KMS-11 (cell line): ENCODE measurements at regions not wholly inside any gene's neighbourhood (a gene's known extent, or its start where the extent isn't known, plus 50 kb on each side); places are given as distances from the start of the nearest gene placed in this dataset.
"Not testable (repeated sequence)": the region's sequence is repeated elsewhere in the genome, so short reads cannot be mapped to it uniquely, and the experiment has no call there.

ENCODE experiments used
- H2AFZ ChIP-seq: fragments of 200-600 bp; sonication (generic); 2 replicates; pipeline ENCODE4 v1.6.1; 2016; ENCODE audit warnings: antibody characterized with exemption, mixed run types, low read depth
- H3K27ac ChIP-seq: fragments of 200-600 bp; sonication (generic); 2 replicates; pipeline ENCODE4 v1.6.1; 2016; ENCODE audit warnings: mild to moderate bottlenecking, mixed run types
- H3K27me3 ChIP-seq: fragments of 200-600 bp; sonication (generic); 2 replicates; pipeline ENCODE4 v1.6.1; 2017; ENCODE audit warnings: mild to moderate bottlenecking, low read depth, mixed run types, moderate library complexity; ENCODE audit not compliant: insufficient read depth
- H3K36me3 ChIP-seq: fragments of 200-600 bp; sonication (generic); 2 replicates; pipeline ENCODE4 v1.6.1; 2017; ENCODE audit warnings: mild to moderate bottlenecking, mixed run types; ENCODE audit not compliant: insufficient read depth
- H3K4me1 ChIP-seq: fragments of 200-600 bp; sonication (generic); 2 replicates; pipeline ENCODE4 v1.6.1; 2016; ENCODE audit warnings: mild to moderate bottlenecking, low read depth, mixed run types; ENCODE audit not compliant: poor library complexity, severe bottlenecking
- H3K4me2 ChIP-seq: fragments of 200-600 bp; sonication (generic); 2 replicates; pipeline ENCODE4 v1.7.0; 2016; ENCODE audit warnings: mild to moderate bottlenecking, mixed run types
- H3K4me3 ChIP-seq: fragments of 200-600 bp; sonication (generic); IDR thresholded peaks from 2 replicates; pipeline ENCODE4 v1.6.1; 2017; ENCODE audit warnings: low read depth, low read length, mixed read lengths; ENCODE audit not compliant: insufficient read depth
- H3K79me2 ChIP-seq: fragments of 200-600 bp; sonication (generic); 2 replicates; pipeline ENCODE4 v1.6.1; 2016; ENCODE audit warnings: low read depth, mixed run types; ENCODE audit not compliant: insufficient read depth
- H3K9ac ChIP-seq: fragments of 200-600 bp; sonication (generic); 2 replicates; pipeline ENCODE4 v1.6.1; 2016; ENCODE audit warnings: mild to moderate bottlenecking, mixed run types
- H4K20me1 ChIP-seq: fragments of 200-600 bp; sonication (generic); 2 replicates; pipeline ENCODE4 v1.6.1; 2016; ENCODE audit warnings: mild to moderate bottlenecking, mixed run types; ENCODE audit not compliant: insufficient read depth
- CTCF ChIP-seq: fragments of 200-600 bp; sonication (generic); conservative IDR thresholded peaks from 2 replicates; pipeline ENCODE4 v1.6.1; 2017; ENCODE audit warnings: low read depth, mild to moderate bottlenecking, antibody characterized with exemption, low read length, moderate library complexity, mixed read lengths

- H3K27ac ChIP-seq = no peak overlapping the region
- H3K9ac ChIP-seq = no peak overlapping the region
- no peaks in the 10 kb centered on the region for H3K4me1 ChIP-seq
- H3K4me2 ChIP-seq = no peak overlapping the region
- no peaks in the 10 kb centered on the region for H3K27me3 ChIP-seq
- no peak overlapping the region for H2AFZ ChIP-seq
- H3K4me3 ChIP-seq = no peak overlapping the region
- no peaks in the 10 kb centered on the region for H4K20me1 ChIP-seq
- TF ChIP-seq CTCF = no peak
- H3K79me2 ChIP-seq = no peaks in the 10 kb centered on the region
- H3K36me3 ChIP-seq = no peaks in the 10 kb centered on the region
These were observed 60.4 kb upstream of the TINAGL1 start for GRCh38 chr1:31515936-31516335.

DNA sequence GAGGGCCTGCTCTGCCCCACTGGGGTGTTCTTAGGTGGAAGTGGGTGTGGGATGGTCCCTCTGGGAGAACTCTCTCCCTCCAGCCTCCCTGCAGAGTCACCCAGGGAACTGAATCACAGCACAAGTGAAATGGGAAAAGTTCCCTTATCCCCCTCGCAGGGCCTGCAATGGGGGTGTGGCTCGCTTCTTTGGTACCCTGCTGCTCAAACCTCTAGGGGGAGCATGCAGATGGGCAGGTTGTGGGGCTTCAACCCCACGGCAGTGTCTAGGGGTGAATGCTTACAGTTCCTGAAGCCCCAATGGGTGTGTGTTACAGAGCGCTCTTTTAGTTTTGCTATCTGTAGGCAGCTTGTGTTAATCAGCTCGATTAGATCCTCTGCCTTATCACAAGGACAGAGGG is 59.0 kb upstream of the TINAGL1 start:
- Histone ChIP-seq H3K4me1 (no peaks in the 10 kb centered on the region), H4K20me1 (no peaks in the 10 kb centered on the region), H3K4me3 (no peak overlapping the region), H3K27me3 (no peaks in the 10 kb centered on the region), H2AFZ (no peak overlapping the region), H3K79me2 (no peaks in the 10 kb centered on the region), H3K4me2 (no peak overlapping the region), H3K36me3 (no peaks in the 10 kb centered on the region), H3K27ac (no peak overlapping the region), H3K9ac (no peak overlapping the region)
- TF ChIP-seq CTCF = no peak

DNA sequence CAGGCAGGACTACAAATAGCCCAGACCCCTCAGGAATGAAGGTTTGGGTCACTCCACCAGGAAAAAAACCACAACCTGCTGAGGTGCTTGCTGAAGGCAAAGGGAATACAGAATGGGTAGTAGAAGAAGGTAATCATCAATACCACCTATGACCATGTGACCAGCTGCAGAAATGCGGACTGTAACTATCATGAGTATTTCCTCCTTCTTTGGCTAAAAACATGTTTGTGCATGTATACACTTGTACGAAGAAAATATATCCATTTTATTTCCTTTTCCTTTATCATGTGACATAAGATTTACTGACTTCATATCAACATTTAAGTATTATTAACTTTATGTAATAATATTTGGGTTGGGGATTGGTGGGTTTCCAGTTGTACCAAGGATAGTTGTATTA is 58.3 kb upstream of the TINAGL1 start:
- not testable (repeated sequence) for H3K79me2 ChIP-seq, H3K27ac ChIP-seq, H3K4me3 ChIP-seq, H2AFZ ChIP-seq, H3K4me1 ChIP-seq, H3K36me3 ChIP-seq, H3K9ac ChIP-seq, H3K4me2 ChIP-seq, H4K20me1 ChIP-seq, H3K27me3 ChIP-seq

- H3K4me1 ChIP-seq = no peaks in the 10 kb centered on the region
- no peak overlapping the region for H3K4me3 ChIP-seq
These were observed 54.4 kb upstream of the TINAGL1 start for GRCh38 chr1:31521761-31522555.

More at GRCh38 chr1:31521761-31522555, 54.4 kb upstream of the TINAGL1 start:
- H3K9ac ChIP-seq = no peak overlapping the region
- no peak overlapping the region for H2AFZ ChIP-seq
- H4K20me1 ChIP-seq = no peaks in the 10 kb centered on the region
- no peaks in the 10 kb centered on the region for H3K27me3 ChIP-seq
- no peaks in the 10 kb centered on the region for H3K79me2 ChIP-seq
- no peak for TF ChIP-seq CTCF
- no peaks in the 10 kb centered on the region for H3K36me3 ChIP-seq
- H3K27ac ChIP-seq = no peak overlapping the region
- H3K4me2 ChIP-seq = no peak overlapping the region
